ENCODE measurements at regions not wholly inside any gene's neighbourhood (a gene's known extent, or its start where the extent isn't known, plus 50 kb on each side); places are given as distances from the start of the nearest gene placed in this dataset.

GRCh38 chr10:120689777-120690529, 161.2 kb upstream of the WDR11 start:
- intact Hi-C loops (cut with DNase I) = no loop called here
- no peak for TF ChIP-seq CTCF (IDR thresholded peaks at IDR 0.05; ENCODE audit: borderline replicate concordance, extremely low read depth, insufficient read depth)
- H3K9me3 ChIP-seq (ENCODE audit: control insufficient read depth in 2 of 3, insufficient read depth in 1 of 3, low read length in 3 of 3) = peaks cover 0 to 11% (median 0%) of the 10 kb centered on the region in 3 donors
- no peaks in the 10 kb centered on the region for H3K27me3 ChIP-seq (ENCODE audit: control insufficient read depth, insufficient read depth, low read length)
- H3K27ac ChIP-seq (ENCODE audit: low read depth in 2 of 2, low read length in 2 of 2) = no peak overlapping the region
- DNase-seq = no peak
- FAIRE-seq = no peak
- no peak overlapping the region for H3K4me3 ChIP-seq (ENCODE audit: low read length in 3 of 3)
- no peaks in the 10 kb centered on the region for H3K36me3 ChIP-seq (ENCODE audit: control insufficient read depth in 2 of 3, insufficient read depth in 3 of 3, low read length in 3 of 3)
- H3K9ac ChIP-seq (ENCODE audit: low read length in 3 of 3) = no peak overlapping the region
- no peaks in the 10 kb centered on the region for H3K4me1 ChIP-seq (ENCODE audit: control insufficient read depth in 2 of 3, insufficient read depth in 2 of 3, low read depth in 1 of 3, low read length in 3 of 3)

- no peak overlapping the region for H3K9ac ChIP-seq (ENCODE audit: low read length in 3 of 3)
- TF ChIP-seq CTCF (IDR thresholded peaks at IDR 0.05; ENCODE audit: borderline replicate concordance, extremely low read depth, insufficient read depth) = no peak
- H3K36me3 ChIP-seq (ENCODE audit: control insufficient read depth in 2 of 3, insufficient read depth in 3 of 3, low read length in 3 of 3) = no peaks in the 10 kb centered on the region
- DNase-seq = no peak
- H3K27ac ChIP-seq (ENCODE audit: low read depth in 2 of 2, low read length in 2 of 2) = no peak overlapping the region
- no peak for FAIRE-seq
- intact Hi-C loops (cut with DNase I) = no loop called here
- peaks cover 0 to 11% (median 0%) of the 10 kb centered on the region in 3 donors for H3K9me3 ChIP-seq (ENCODE audit: control insufficient read depth in 2 of 3, insufficient read depth in 1 of 3, low read length in 3 of 3)
- H3K4me1 ChIP-seq (ENCODE audit: control insufficient read depth in 2 of 3, insufficient read depth in 2 of 3, low read depth in 1 of 3, low read length in 3 of 3) = no peaks in the 10 kb centered on the region
- H3K4me3 ChIP-seq (ENCODE audit: low read length in 3 of 3) = no peak overlapping the region
- H3K27me3 ChIP-seq (ENCODE audit: control insufficient read depth, insufficient read depth, low read length) = no peaks in the 10 kb centered on the region
Observed at GRCh38 chr10:120691625-120692024, 159.5 kb upstream of the WDR11 start.

- TF ChIP-seq CTCF (IDR thresholded peaks at IDR 0.05; ENCODE audit: borderline replicate concordance, extremely low read depth, insufficient read depth) = no peak
- intact Hi-C loops (cut with DNase I) = no loop called here
- no peak for FAIRE-seq
Observed at GRCh38 chr10:120700426-120700825, 150.7 kb upstream of the WDR11 start.

More at GRCh38 chr10:120700426-120700825, 150.7 kb upstream of the WDR11 start:
- H3K36me3 ChIP-seq (ENCODE audit: control insufficient read depth in 2 of 3, insufficient read depth in 3 of 3, low read length in 3 of 3) = no peaks in the 10 kb centered on the region
- H3K4me3 ChIP-seq (ENCODE audit: low read length in 3 of 3) = no peak overlapping the region
- H3K4me1 ChIP-seq (ENCODE audit: control insufficient read depth in 2 of 3, insufficient read depth in 2 of 3, low read depth in 1 of 3, low read length in 3 of 3) = no peaks in the 10 kb centered on the region
- DNase-seq = no peak
- peaks cover 0 to 8% (median 0%) of the 10 kb centered on the region in 3 donors for H3K9me3 ChIP-seq (ENCODE audit: control insufficient read depth in 2 of 3, insufficient read depth in 1 of 3, low read length in 3 of 3)
- no peaks in the 10 kb centered on the region for H3K27me3 ChIP-seq (ENCODE audit: control insufficient read depth, insufficient read depth, low read length)
- H3K27ac ChIP-seq (ENCODE audit: low read depth in 2 of 2, low read length in 2 of 2) = no peak overlapping the region
- no peak overlapping the region for H3K9ac ChIP-seq (ENCODE audit: low read length in 3 of 3)
